T-helper 17 cell (primary cell): ENCODE measurements at regions not wholly inside any gene's neighbourhood (a gene's known extent, or its start where the extent isn't known, plus 50 kb on each side); places are given as distances from the start of the nearest gene placed in this dataset.

Source experiments
- ATAC-seq: fragments of 150-1000 bp; cut with Tn5 transposase; 2 replicates; pipeline ENCODE4 v1.10.0; 2021; ENCODE audit warnings: mild to moderate bottlenecking, moderate library complexity
- DNase-seq, 3 donors: peaks; one replicate each; pipeline versions ENCODE4 v3.0.0 to v3.0.0-alpha.2; 2020 to 2021
- H3K9me3 ChIP-seq: one replicate; pipeline ENCODE4 v1.7.0; 2013; ENCODE audit warnings: low read length, mild to moderate bottlenecking; ENCODE audit not compliant: control insufficient read depth, poor library complexity, severe bottlenecking
- H3K27ac Mint-ChIP-seq: one replicate; pipeline ENCODE4 v1.8.0; 2022; ENCODE audit warnings: mild to moderate bottlenecking, moderate library complexity, mixed read lengths
- H3K27me3 Mint-ChIP-seq: one replicate; pipeline ENCODE4 v1.8.0; 2022; ENCODE audit warnings: mixed read lengths
- H3K36me3 Mint-ChIP-seq: one replicate; pipeline ENCODE4 v1.8.0; 2022; ENCODE audit warnings: low read depth, mixed read lengths
- H3K4me1 Mint-ChIP-seq: one replicate; pipeline ENCODE4 v1.8.0; 2022; ENCODE audit warnings: mild to moderate bottlenecking, mixed read lengths
- H3K4me3 Mint-ChIP-seq: one replicate; pipeline ENCODE4 v1.8.0; 2022; ENCODE audit warnings: mild to moderate bottlenecking, moderate library complexity, mixed read lengths

DNA sequence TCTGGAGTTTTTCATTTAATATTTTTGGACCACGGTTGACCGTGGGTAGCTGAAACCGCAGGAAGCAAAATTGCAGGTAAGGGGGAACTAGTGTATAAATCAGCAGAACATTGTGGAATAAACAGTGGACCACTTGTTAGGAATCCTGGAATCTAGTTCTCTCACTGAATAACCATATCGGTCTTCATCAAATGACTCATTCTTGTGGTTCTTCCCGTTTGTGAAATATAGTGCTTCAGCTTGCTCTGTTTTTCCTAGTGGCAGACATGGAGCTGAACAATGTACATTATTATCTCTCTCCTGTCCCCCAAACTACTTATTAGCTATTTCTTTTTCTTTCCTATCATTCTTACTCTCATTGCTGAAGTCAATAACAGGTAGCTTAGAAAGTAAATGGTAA is 61.9 kb downstream of the HSPA13 start:
- Mint-ChIP-seq H3K27me3 (peaks cover 44% of the 10 kb centered on the region), H3K4me3 (no peak overlapping the region), H3K27ac (no peak overlapping the region), H3K4me1 (no peaks in the 10 kb centered on the region), H3K36me3 (no peaks in the 10 kb centered on the region)
- ATAC-seq (no peak), DNase-seq (no peak)
- H3K9me3 ChIP-seq = no peaks in the 10 kb centered on the region

GRCh38 chr21:14319805-14320204 is 63.1 kb downstream of the HSPA13 start:
- peaks cover 40% of the 10 kb centered on the region for H3K27me3 Mint-ChIP-seq
- H3K27ac Mint-ChIP-seq = no peak overlapping the region
- H3K4me1 Mint-ChIP-seq = no peaks in the 10 kb centered on the region
- no peak overlapping the region for H3K4me3 Mint-ChIP-seq
- no peaks in the 10 kb centered on the region for H3K36me3 Mint-ChIP-seq
- ATAC-seq = no peak
- H3K9me3 ChIP-seq = no peaks in the 10 kb centered on the region
- no peak for DNase-seq

GRCh38 chr21:14318578-14318977 is 64.4 kb downstream of the HSPA13 start:
- no peaks in the 10 kb centered on the region for H3K9me3 ChIP-seq
- Mint-ChIP-seq H3K4me1 (no peaks in the 10 kb centered on the region), H3K27me3 (peaks cover 42% of the 10 kb centered on the region), H3K27ac (no peak overlapping the region), H3K4me3 (no peak overlapping the region), H3K36me3 (no peaks in the 10 kb centered on the region)
- DNase-seq = no peak
- ATAC-seq = no peak

GRCh38 chr21:14317507-14317906 is 65.4 kb downstream of the HSPA13 start:
- Mint-ChIP-seq H3K27ac (no peak overlapping the region), H3K27me3 (peaks cover 36% of the 10 kb centered on the region), H3K4me1 (no peaks in the 10 kb centered on the region), H3K36me3 (no peaks in the 10 kb centered on the region), H3K4me3 (no peak overlapping the region)
- no peak for ATAC-seq
- DNase-seq = no peak
- no peaks in the 10 kb centered on the region for H3K9me3 ChIP-seq

GRCh38 chr21:14313300-14313699 is 69.6 kb downstream of the HSPA13 start:
- no peak for DNase-seq
- Mint-ChIP-seq H3K4me1 (peaks cover 2% of the 10 kb centered on the region), H3K4me3 (no peak overlapping the region), H3K27ac (no peak overlapping the region), H3K36me3 (peaks cover 2% of the 10 kb centered on the region), H3K27me3 (peaks cover 32% of the 10 kb centered on the region)
- no peak for ATAC-seq
- no peaks in the 10 kb centered on the region for H3K9me3 ChIP-seq

DNA sequence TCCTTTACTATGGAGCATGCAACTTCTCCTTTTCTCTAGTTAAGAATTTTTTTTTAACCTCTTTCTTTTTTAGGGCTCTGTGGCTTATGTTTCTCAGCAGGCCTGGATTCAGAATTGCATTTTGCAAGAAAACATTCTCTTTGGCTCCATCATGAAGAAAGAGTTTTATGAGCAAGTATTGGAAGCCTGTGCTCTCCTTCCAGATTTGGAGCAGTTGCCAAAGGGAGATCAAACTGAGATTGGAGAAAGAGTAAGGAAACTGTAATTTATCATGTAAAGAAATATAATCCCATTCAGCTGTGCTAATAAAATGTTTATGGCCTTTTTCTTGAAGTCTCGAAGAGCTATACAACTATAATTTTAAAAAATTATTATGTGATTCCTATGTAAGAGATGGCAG is 70.1 kb downstream of the HSPA13 start:
- Mint-ChIP-seq H3K27me3 (peaks cover 34% of the 10 kb centered on the region), H3K36me3 (peaks cover 2% of the 10 kb centered on the region), H3K4me1 (peaks cover 2% of the 10 kb centered on the region), H3K4me3 (no peak overlapping the region), H3K27ac (no peak overlapping the region)
- no peaks in the 10 kb centered on the region for H3K9me3 ChIP-seq
- ATAC-seq = no peak
- DNase-seq = no peak

DNA sequence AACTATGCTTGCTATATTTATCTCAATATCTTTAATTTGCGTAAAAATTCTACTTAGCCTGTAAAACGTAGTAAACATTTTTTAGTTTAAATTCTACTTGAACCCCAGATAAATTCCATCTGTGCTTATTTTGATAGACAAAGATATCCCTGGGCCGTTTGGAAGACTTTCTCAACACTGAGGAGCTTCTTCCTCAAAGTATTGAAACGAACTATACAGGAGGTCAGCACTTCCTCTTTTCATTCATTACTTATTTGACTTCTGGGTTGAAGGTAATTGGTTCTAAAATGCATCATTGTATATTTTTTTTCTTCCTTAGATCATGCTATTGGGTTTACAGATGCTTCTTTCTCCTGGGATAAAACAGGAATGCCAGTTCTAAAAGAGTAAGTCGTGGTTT is 74.7 kb downstream of the HSPA13 start:
- no peak overlapping the region for H3K27ac Mint-ChIP-seq
- no peak overlapping the region for H3K4me3 Mint-ChIP-seq
- H3K9me3 ChIP-seq = no peaks in the 10 kb centered on the region
- DNase-seq (no peak), ATAC-seq (no peak)
- H3K27me3 Mint-ChIP-seq = peaks cover 28% of the 10 kb centered on the region
- peaks cover 2% of the 10 kb centered on the region for H3K4me1 Mint-ChIP-seq
- peaks cover 2% of the 10 kb centered on the region for H3K36me3 Mint-ChIP-seq

DNA sequence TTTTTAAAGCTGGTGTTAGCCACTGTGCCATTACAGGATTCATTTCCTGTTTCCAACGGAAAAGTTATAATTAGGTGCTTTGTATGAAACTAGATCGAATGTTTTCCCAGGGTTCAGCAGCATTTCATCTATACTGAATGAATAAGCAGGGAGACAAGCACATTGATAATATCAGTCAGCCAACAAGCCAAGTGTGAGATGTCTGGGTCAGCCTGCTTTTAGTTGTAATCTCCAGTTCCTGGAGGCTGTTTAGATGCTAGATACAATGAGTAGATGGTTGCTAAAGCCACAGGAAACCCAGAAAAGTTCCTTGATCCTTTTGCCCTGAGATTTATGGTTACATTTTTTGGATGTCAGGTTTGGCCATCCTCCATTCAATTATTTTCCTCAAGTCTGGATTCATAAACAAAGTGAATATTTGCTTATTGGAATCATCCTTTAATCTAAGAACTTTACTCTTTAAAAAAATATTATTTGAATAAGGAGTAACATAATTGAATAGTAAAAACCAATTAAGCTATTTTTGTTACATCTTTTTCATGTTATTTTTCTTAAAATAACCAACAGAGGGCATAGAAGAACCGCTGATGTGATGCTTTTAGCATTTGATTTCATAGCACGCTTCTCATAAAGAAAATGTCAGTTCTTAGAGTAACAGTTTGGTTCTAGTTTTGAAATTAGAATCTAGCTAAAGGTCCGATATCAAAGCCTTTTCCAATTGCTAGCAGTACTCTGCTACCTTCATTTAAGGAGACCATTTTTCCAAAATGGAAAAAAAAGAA is 76.6 kb downstream of the HSPA13 start:
- Mint-ChIP-seq H3K27me3 (peaks cover 21% of the 10 kb centered on the region), H3K4me1 (peaks cover 2% of the 10 kb centered on the region), H3K36me3 (no peaks in the 10 kb centered on the region), H3K27ac (no peak overlapping the region), H3K4me3 (no peak overlapping the region)
- no peaks in the 10 kb centered on the region for H3K9me3 ChIP-seq
- DNase-seq (no peak), ATAC-seq (no peak)

DNA sequence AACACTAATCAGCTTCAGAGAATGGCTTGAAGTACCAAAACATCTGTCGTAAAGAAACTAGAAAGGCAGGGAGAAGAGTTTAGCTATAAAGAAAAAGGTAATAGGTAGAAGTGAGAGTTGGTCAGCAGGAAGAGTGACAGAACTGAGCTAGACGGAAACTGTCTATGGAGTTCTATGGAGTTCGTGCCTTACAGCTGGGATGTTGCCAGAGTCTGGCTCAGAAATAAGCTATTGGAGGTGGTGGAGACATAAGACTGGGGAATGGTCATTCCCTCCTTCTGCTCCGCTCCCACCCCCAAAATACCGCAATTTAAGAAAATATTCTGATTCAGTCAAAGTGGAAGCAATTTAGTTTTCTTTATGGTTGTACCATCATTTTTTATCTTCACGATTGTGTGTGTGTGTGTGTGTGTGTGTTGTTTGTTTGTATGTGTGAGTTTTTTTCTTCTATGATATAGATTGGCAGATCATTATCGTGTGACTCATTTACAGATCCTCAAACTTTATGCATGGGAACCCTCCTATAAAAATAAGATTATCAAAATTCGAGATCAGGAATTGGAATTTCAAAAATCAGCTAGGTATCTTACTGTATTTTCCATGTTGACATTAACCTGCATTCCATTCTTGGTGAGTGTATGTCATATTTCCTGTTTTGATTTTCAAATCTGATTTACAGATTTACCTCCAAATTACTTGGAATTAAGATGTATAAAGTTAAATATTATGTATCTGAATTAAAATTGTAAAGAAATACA is 79.0 kb downstream of the HSPA13 start:
- peaks cover 2% of the 10 kb centered on the region for H3K4me1 Mint-ChIP-seq
- no peaks in the 10 kb centered on the region for H3K9me3 ChIP-seq
- peak overlapping the region; percentile 16 for H3K27ac Mint-ChIP-seq
- peaks cover 20% of the 10 kb centered on the region for H3K27me3 Mint-ChIP-seq
- ATAC-seq (no peak), DNase-seq (no peak)
- no peak overlapping the region for H3K4me3 Mint-ChIP-seq
- no peaks in the 10 kb centered on the region for H3K36me3 Mint-ChIP-seq

DNA sequence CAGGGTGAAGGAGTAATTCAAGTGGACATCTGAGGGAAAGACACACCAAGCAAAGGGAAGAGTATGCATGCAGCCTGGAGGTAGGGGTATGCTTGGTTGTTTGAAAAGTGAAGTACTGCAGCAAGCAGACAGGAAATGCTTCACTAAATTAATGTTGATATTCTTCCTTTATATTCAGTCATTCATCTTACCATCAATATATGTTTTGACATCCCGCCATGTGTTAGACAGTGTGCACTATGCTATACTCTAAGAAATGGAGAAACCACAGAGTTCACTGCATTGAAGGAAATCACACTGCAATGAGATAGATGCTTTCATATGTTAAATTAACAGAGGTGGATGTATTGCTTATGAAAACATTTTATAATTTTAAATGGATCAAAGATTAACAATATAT is 82.9 kb downstream of the HSPA13 start:
- no peak for DNase-seq
- Mint-ChIP-seq H3K36me3 (no peaks in the 10 kb centered on the region), H3K27me3 (peaks cover 12% of the 10 kb centered on the region), H3K4me3 (no peak overlapping the region), H3K4me1 (no peaks in the 10 kb centered on the region), H3K27ac (no peak overlapping the region)
- no peaks in the 10 kb centered on the region for H3K9me3 ChIP-seq
- no peak for ATAC-seq

DNA sequence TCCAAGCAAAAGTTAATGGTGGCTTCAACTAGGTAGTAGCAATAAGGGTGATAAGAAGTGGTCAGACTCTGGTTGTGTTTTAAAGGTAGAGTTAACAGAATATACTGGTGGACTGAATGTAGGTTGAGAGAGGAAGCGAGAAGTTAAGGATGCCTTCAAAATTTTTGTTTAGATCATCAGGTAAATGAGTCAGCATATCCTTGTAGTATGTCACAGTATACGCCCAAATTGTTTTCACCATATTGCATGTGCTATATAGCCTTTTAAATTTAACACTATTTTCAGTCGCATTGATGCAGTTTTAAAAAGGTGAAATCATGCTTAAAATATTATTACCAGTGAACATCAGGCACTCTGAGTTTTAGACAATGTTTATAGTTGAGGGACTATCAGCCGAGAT is 74.6 kb downstream of the RBM11 start:
- DNase-seq = no peak
- no peak overlapping the region for H3K27ac Mint-ChIP-seq
- no peak overlapping the region for H3K4me3 Mint-ChIP-seq
- no peak for ATAC-seq
- no peaks in the 10 kb centered on the region for H3K9me3 ChIP-seq
- H3K27me3 Mint-ChIP-seq = peaks cover 29% of the 10 kb centered on the region
- H3K36me3 Mint-ChIP-seq = no peaks in the 10 kb centered on the region
- no peaks in the 10 kb centered on the region for H3K4me1 Mint-ChIP-seq

DNA sequence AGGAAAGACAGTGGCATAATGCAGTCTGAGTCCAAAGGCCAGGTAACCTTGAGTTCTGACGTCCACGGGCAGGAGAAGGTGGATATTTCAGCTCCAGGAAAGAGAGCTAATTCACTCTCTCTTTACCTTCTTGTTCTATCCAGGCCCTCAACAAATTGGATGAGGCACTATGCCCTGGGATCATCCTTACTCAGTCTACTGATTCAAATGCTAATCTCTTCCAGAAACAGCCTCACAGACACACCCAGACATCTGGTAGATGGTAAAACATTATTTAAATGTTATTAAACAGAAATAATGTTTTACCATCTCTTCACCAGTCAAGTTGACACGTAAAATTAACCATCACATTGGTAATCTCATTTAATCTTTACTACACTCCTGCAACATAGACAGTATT is 73.0 kb downstream of the RBM11 start:
- H3K9me3 ChIP-seq = no peaks in the 10 kb centered on the region
- Mint-ChIP-seq H3K27me3 (peaks cover 29% of the 10 kb centered on the region), H3K36me3 (no peaks in the 10 kb centered on the region), H3K27ac (no peak overlapping the region), H3K4me1 (no peaks in the 10 kb centered on the region), H3K4me3 (no peak overlapping the region)
- DNase-seq (no peak), ATAC-seq (no peak)

DNA sequence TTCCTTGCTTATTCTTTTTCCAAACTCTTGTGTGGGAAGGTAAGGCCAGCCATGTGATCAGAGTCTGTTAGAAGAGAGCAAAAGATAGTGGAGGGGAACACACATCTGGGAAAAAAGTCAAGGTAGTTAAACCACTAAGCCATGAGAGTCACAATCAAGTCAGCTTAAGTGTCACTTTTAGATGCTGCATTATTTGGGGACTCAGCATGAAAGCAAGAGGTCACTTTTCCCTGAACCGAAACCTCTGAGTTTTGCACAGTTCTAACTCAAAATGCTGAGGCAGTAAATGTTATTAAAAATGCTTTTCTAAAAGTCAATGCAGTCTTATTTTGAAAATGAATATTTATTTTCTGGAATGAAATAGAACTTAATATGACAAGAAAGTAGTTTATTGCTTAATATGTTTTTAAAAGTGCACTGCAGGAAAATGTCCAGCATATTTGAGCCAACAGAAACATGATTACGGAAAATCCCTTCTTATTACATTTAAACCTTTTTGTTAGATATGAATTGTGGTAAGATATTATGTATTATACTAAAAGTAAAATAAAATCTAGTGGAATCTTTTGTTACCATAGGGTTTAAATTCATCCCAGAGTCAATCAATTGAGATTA is 69.3 kb downstream of the RBM11 start:
- H3K9me3 ChIP-seq = no peaks in the 10 kb centered on the region
- DNase-seq = no peak
- ATAC-seq = no peak
- H3K4me3 Mint-ChIP-seq = no peak overlapping the region
- H3K4me1 Mint-ChIP-seq = peaks cover 2% of the 10 kb centered on the region
- H3K27ac Mint-ChIP-seq = no peak overlapping the region
- peaks cover 29% of the 10 kb centered on the region for H3K27me3 Mint-ChIP-seq
- H3K36me3 Mint-ChIP-seq = no peaks in the 10 kb centered on the region
